ENCODE measurements at regions not wholly inside any gene's neighbourhood (a gene's known extent, or its start where the extent isn't known, plus 50 kb on each side); places are given as distances from the start of the nearest gene placed in this dataset.

- no peak for TF ChIP-seq CTCF (IDR thresholded peaks at IDR 0.05)
- TF ChIP-seq POLR2A (IDR thresholded peaks at IDR 0.05): no peak
These were observed 265.1 kb upstream of the KLF14 start for GRCh38 chr7:130998993-130999602.

All from testis (tissue), 2 donors.